Iris pigment epithelial cell (primary cell): ENCODE measurements at regions not wholly inside any gene's neighbourhood (a gene's known extent, or its start where the extent isn't known, plus 50 kb on each side); places are given as distances from the start of the nearest gene placed in this dataset.

Experiments used
- DNase-seq: peaks from one replicate; pipeline ENCODE4 v3.0.0-alpha.2; 2011; ENCODE audit warnings: low read depth

GRCh38 chr20:6956056-6956455 lies 188.6 kb downstream of the BMP2 start:
- DNase-seq = peak; percentile 77

DNA sequence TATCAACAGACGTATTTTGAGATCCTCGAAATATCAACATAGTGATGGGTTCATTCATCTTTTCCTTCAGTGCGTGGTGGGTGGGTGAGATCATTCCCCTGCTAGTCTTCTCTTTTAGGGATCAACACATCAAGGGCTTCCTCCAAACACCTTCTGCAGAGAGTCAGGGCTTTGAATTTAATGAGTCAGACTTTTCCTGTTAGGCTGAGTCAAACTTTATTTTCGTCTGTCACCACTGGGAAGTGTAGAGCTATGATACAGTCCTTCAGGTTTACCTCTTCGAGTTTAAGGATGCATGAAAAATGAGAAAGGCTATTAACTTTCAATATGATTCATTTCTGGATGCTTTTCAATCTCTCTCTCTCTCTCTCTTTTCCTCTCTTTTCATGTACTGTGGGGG lies 189.1 kb downstream of the BMP2 start:
- peak; percentile 82 for DNase-seq

DNA sequence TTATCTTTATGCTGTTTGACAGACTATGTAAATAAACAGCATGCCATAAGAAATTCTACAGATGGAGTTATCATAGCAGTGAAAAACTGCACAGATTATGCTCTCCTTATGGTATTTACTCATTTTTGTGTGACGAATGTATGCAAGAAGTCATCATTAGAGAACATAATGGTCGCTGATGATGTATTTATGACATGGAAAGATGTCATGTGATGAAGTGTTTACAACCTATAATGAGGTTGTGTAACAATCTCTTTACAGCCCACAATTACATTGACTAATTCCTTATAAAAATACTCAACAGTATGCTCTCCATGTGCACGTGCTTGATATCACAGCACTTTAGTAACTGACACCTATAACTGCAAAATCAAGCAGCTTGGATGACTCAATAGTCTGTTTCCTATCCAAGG lies 192.4 kb downstream of the BMP2 start:
- DNase-seq = peak; percentile 79

- DNase-seq = peak; percentile 74
Measured at GRCh38 chr20:6966721-6967120, 199.2 kb downstream of the BMP2 start.

GRCh38 chr20:6974838-6975237 lies 207.4 kb downstream of the BMP2 start:
- DNase-seq = peak; percentile 61

GRCh38 chr20:6975311-6975710 lies 207.8 kb downstream of the BMP2 start:
- DNase-seq = no peak

DNA sequence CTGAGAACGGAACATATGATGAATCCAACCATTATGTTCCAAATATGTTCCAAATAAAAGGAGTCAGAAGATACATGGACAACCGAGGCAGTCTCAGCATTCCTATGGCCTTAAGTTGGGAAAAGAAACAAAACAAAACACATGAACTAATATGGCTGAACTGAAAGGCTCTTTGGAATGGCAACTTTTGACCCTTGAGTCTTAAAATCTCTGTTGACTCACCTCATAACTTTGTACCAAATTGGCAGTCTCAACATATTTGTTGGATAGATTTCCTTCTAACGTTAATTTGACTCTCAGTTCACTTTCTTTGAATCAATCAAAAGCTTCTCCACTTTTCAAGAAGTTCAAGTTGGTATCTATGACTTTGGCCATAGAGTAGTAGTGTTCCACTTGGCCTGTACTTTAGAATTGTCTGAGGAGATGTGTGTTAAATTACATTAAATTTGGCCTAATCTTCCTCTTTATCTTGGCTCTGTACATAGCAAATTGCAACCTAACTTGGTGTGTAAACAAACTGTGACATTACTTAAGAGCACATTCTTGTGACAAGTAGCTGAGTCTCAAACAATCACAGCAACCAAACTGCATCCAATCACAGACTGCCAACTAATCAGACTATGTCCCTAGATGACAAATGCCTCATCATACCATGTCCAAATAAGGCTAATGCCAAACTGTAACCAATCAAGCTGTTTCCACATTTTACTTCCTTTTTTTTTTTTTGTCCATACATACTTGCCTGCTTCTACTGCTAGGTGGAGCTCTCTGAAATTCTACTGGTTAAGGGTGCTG lies 208.8 kb downstream of the BMP2 start:
- peak; percentile 89 for DNase-seq

- no peak for DNase-seq
Measured at GRCh38 chr20:6979621-6980020, 212.1 kb downstream of the BMP2 start.

GRCh38 chr20:6993011-6993410 lies 225.5 kb downstream of the BMP2 start:
- peak; percentile 97 for DNase-seq

GRCh38 chr20:6993511-6993910 lies 226.0 kb downstream of the BMP2 start:
- peak; percentile 52 for DNase-seq

DNA sequence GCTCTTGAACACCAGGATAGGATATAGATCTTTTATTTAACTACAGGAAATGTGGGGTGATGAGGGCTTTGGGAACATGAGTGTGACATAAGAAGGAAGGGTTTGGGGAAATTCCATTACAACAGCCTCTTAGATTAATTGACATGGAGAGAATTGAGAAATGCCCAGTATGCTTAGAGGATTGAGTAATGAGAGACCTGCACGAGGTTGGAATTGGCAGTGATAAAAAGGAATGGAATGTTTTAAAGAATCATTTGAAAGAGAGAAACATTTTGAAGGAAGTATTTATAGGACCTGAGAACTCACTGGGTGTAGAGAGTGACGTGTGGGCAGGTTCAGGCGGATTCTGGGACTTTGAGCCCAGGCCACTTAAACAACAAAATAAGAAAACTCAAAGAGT lies 227.0 kb downstream of the BMP2 start:
- DNase-seq = peak; percentile 97

- DNase-seq = no peak
Measured at GRCh38 chr20:6998909-6999308, 231.4 kb downstream of the BMP2 start.

DNA sequence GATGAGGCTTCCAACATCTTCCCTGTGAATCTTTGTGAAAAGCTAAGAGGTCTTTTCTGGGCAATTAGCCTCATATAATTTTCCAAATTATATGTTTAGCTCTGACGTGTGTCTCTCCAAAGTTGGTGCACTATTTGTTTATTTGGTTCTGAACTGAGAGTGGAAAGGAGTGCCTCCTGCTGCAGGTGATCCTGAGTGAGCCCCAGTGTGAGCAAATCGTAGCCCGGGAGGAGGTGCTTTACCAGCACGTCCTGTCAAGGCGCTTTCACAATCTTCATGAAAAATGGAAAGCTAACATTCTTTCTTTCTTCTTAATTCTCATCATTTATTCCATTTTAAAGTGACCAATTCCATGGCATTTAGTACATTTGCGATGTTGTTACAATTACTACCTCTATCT lies 231.9 kb downstream of the BMP2 start:
- DNase-seq = no peak

DNA sequence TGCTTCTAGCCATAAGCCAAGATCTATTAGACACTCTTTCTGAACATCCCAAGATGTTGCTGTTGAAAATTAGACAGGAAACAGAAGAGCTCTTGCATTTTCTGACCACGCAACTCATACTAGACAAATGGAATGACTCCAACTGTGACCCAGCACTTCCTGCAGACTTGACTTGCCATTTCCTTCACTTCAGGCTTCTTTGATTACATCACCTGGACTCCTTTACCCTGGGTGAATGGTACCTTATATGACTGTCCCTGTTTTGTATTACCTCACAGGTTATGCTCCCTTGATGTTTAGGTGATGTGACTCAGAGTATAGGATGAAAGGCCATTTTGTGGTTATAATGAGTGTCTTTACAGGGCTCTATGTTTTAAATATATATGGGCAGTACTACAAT lies 236.1 kb downstream of the BMP2 start:
- DNase-seq = peak; percentile 73

DNA sequence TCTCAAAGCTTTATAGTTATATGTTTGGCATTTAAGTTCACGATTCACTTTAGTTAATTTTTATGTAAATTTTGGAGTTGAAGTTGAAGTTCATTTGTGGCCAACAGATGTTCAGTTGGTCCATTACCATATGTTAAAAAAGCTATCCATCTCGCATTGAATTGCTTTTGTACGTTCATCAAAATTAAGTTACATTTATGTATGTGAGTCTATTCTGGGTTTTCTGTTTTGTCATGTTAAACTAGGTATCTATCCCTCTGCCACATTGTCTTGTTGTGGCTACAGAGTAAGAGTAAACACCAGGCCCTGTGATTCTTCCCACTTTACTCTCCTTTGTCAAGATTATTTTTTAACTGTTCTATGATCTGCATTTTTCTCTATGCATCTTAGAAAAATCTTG lies 237.3 kb downstream of the BMP2 start:
- no peak for DNase-seq

- DNase-seq = peak; percentile 64
Measured at GRCh38 chr20:7010527-7010926, 243.0 kb downstream of the BMP2 start.

GRCh38 chr20:7015257-7015656 lies 247.8 kb downstream of the BMP2 start:
- no peak for DNase-seq

- DNase-seq = no peak
Measured at GRCh38 chr20:7022597-7022996, 255.1 kb downstream of the BMP2 start.

DNA sequence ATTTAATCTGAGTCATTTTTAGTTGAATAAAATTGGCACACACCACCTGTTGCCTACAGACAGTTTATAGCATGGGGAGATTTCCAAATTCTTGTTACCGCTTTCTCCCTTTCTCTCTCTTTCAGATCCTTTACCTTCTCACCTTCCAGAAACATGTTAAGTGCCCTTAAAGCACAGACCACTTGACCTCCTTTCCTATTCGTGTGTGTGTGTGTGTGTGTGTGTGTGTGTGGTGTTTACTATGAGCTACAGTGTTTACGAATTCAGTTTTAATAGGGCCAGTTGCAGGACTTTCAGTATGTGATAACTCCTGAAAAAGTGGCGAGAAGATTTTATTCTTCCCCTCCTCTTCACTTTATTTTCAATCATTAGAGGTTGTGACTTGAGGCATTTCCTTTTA lies 258.1 kb downstream of the BMP2 start:
- no peak for DNase-seq

GRCh38 chr20:7029019-7029418 lies 261.5 kb downstream of the BMP2 start:
- DNase-seq = no peak

DNA sequence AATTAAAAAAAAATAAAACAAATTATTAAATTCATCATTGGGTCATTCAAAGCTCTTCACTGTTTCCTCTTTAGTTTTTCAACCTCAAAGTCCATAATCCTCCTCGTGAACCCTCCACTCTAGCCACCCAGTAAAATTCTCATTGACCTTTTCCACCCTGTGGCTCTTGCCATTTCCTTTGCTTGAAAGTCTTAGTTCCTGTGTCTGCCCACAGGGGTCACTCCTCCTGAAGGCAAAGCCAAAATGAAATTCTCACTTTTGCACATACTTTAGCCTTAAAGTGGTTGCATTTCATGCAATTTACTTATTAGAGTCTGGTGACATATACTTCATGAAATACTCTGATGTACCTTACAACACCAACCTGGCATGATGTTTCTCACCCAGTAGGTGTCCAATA lies 263.7 kb downstream of the BMP2 start:
- peak; percentile 25 for DNase-seq

GRCh38 chr20:7038029-7038428 lies 270.5 kb downstream of the BMP2 start:
- DNase-seq = peak; percentile 77

DNA sequence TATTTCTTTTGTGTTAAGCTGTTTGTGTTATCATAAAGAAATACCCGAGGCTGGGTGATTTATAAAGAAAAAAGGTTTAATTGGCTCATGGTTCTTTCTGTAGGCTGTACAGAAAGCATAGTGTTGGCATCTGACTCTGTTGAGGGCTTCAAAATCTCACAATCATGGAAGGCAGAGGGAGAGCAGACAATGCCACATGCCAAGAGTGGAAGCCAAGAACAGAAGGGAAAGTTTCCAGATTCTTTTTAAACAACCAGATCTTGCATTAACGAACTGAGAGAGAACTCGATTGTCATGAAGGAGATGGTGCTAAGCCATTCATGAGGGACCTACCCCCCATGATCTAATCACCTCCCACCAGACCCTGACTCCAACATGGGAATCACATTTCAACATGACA lies 290.1 kb downstream of the BMP2 start:
- no peak for DNase-seq

DNA sequence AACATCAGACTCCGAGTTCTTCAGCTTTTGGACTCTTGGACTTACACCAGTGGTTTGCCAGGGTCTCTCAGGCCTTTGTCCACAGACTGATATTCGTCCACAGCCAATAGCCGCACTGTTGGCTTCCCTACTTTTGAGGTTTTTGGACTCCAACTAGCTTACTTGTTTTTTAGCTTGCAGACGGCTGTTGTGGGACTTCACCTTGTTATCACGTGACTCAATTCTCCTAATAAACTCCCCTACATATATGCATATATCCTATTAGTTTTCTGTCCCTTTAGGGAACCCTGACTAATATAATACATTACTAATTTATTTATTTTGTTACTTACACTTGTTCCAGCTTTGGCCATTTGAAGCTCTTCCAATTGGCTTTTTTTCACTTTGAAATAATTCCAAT lies 311.3 kb downstream of the BMP2 start:
- DNase-seq = no peak
